GM10266 (cell line): ENCODE measurements at regions not wholly inside any gene's neighbourhood (a gene's known extent, or its start where the extent isn't known, plus 50 kb on each side); places are given as distances from the start of the nearest gene placed in this dataset.

Experiments used
- DNase-seq: peaks from one replicate; pipeline ENCODE4 v3.0.0; 2012; ENCODE audit errors: extremely low spot score
- CTCF ChIP-seq: IDR thresholded peaks from 2 replicates; pipeline ENCODE4 v1.5.1; 2012; ENCODE audit warnings: mild to moderate bottlenecking, low read depth; ENCODE audit not compliant: control insufficient read depth, insufficient read depth; ENCODE audit errors: missing control alignments

- no peak for TF ChIP-seq CTCF
- no peak for DNase-seq
Observed at GRCh38 chr3:59284926-59285325, 235.1 kb upstream of the CFAP20DC start.

- no peak for DNase-seq
- no peak for TF ChIP-seq CTCF
Observed at GRCh38 chr3:59280113-59280512, 230.3 kb upstream of the CFAP20DC start.

- TF ChIP-seq CTCF, result no peak
- no peak for DNase-seq
Observed at GRCh38 chr3:59277816-59278215, 228.0 kb upstream of the CFAP20DC start.

GRCh38 chr3:59277201-59277600 lies 227.4 kb upstream of the CFAP20DC start:
- no peak for TF ChIP-seq CTCF
- no peak for DNase-seq

GRCh38 chr3:59273976-59274375 lies 224.2 kb upstream of the CFAP20DC start:
- no peak for TF ChIP-seq CTCF
- no peak for DNase-seq

- no peak for TF ChIP-seq CTCF
- DNase-seq, result no peak
Observed at GRCh38 chr3:59271971-59272370, 222.1 kb upstream of the CFAP20DC start.

- DNase-seq, result no peak
Observed at GRCh38 chr3:59270921-59271320, 221.1 kb upstream of the CFAP20DC start.

More at GRCh38 chr3:59270921-59271320, 221.1 kb upstream of the CFAP20DC start:
- TF ChIP-seq CTCF, result no peak
